HG03196 (cell line): ENCODE measurements at regions not wholly inside any gene's neighbourhood (a gene's known extent, or its start where the extent isn't known, plus 50 kb on each side); places are given as distances from the start of the nearest gene placed in this dataset.
"Not testable (repeated sequence)": the region's sequence is repeated elsewhere in the genome, so short reads cannot be mapped to it uniquely, and the experiment has no call there.

ENCODE experiments used
- ATAC-seq: cut with Tn5 transposase; IDR thresholded peaks from one replicate; pipeline ENCODE4 v1.9.1; 2021; ENCODE audit not compliant: unreplicated experiment

DNA sequence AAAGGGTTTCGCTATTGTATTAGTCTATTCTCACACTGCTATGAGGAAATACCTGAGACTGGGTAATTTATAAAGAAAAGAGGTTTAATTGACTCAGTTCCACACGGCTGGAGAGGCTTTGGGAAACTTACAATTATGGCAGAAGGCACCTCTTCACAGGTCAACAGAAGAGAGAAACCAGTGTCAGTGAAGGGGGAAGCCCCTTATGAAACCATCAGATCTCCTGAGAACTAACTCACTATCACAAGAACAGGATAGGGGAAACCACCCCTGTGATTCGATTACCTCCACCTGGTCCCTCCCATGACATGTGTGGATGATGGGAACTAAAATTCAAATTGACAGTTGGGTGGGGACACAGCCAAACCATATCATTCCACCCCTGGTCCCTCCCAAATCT lies 589.5 kb downstream of the CENPC start:
- no peak for ATAC-seq

DNA sequence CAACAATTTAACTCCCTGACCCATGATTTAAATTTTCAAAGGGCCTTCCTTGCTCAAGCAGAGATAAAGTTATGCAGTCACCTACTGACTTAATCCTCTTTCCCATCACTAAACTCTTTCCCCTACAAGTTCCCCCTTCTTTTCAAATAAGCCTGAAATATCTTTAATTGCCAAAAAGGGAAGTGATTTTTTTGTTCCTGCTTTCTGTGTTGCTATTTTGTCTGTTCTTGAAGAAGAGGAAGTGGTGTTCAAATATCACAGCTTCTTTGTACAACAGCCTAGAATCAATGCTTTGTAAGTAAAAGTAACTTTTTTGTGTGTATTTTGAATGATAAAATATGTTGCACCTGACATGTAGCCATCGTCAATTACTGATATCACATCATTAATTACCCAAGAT lies 595.9 kb downstream of the CENPC start:
- no peak for ATAC-seq

DNA sequence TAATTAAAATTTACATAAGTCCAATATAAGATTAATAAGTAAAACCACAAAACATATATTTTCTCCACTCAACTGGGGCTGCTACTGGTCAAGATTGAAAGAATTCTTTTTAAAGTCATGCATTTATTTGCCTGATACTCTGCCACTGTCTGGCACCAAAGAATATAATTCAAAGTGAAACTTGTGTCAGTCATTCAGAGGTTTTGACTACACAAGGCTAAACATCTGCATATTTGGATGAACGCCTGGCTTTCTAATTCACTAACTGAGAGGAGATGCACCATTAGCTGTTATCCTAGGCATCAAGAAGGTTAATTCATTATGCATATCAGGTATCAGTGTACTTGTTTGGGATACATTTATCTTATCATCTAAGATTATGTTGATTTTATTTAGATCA lies 598.5 kb downstream of the CENPC start:
- ATAC-seq: no peak

DNA sequence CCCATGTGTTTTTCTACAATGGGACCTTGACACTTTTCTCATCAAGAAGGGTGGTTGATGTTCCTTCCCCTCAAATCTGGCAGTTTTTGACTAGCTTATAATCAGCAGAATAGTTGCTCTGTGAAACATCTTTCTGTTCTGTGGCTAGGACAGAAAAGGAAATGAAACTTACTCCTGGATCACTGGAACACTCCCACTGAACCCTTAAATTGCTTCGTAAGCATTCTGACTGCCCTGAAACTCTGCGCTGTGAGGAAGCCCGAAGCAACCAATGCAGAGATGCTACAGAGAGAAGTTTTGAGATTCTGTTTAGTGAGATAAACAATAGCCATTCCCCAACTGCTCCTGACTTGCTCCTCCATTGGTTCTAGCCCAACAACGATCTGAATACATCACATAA lies 602.2 kb downstream of the CENPC start:
- ATAC-seq: no peak

DNA sequence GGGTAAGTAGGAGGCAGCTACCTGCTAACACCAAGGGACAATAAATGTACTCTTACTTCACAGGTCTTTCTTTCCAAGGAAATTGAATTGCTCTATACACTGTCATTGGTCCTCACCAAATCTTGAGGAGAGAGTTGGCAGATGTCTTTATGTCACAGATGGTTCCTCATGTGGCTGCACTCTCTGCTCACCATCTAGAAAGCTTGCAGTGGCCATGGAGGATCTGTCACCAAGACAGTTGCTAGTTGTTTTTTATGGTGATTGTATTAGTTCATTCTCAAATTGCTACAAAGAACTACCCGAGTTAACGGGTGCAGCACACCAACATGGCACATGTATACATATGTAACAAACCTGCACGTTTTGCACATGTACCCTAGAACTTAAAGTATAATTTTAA lies 613.3 kb downstream of the CENPC start:
- ATAC-seq: not testable (repeated sequence)

DNA sequence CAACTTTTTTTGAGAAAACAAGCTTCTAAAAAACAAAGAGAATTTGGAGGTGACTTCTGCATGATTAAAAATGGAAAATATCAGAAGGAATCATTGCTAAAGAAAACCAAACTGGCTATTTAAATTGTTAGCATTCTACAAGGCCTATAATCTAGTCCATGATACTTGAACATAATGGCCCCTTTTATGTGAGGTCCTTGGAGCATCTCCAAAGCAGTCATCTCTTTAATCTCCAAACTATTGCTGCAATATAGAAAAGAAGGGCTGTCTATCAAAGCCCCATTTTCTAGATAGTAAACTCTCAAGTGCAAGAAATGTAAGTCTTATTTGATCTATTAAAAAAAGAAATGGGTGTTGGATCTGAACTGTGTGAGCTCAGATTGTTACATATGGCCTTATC lies 615.1 kb downstream of the CENPC start:
- ATAC-seq: no peak

DNA sequence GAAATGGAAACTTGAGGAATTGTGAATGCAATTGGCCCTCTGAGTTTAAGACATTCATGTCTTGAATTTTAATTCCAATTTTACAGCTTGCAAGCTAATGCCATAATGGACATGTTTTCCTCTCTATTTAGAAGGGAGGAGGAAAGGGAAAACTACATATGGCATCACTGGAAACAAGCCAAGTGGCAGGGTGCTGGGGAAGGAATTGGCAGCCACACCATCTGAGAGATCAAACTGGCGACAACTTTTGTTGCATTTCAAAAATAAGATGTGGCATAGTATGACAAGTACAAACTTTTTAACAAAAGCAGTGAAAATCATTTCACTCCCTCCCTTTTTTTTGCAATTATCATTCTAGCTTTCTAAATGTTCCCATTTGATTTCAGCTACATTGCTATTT lies 615.6 kb downstream of the CENPC start:
- ATAC-seq: no peak

DNA sequence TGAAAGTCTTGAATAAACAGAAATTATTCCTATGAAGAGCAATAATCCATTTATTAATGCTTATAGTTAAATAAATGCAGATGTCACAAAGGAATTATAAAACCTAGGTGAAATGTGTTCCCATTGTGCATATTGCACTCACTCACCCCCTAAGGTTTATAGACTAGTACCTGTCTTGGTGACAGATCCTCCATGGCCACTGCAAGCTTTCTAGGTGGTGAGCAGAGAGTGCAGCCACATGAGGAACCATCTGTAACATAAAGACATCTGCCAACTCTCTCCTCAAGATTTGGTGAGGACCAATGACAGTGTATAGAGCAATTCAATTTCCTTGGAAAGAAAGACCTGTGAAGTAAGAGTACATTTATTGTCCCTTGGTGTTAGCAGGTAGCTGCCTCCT lies 616.4 kb downstream of the CENPC start:
- not testable (repeated sequence) for ATAC-seq

DNA sequence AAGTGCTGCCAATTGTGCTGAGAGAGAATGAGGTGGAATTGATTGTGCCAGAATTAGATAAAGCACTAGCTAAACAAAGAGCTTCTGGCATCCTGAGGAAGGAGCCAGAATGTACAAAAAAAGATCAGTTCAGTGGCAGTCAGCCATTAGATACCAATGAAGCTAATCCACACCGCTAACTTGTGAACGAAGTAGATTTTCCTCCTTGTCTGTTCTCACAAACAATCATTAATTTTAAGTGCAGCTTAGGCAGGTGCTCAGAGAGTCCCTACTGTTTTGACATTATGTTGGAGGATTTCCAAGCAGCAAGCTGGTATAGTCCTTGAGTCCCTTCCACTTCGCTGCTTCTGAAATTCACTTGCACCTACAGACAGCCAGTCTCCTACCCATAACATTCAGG lies 617.4 kb downstream of the CENPC start:
- no peak for ATAC-seq

DNA sequence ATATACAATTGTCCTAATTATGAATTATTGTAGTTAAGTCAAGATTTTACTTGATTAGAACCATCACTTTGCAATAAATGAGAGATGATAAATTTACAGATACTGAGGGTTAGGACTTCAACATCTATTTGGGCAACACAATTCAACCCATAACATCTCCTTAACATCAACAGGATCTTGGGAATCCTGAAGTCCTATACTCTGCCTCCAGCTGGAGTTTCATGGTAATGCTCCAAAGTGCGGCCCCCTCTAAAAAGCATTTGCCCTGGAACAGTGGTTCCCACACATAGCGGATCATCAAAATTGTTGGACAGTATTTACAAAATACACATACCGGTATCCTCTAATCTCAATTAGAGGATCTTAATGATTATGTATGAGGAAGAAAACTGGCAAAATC lies 618.6 kb downstream of the CENPC start:
- no peak for ATAC-seq

DNA sequence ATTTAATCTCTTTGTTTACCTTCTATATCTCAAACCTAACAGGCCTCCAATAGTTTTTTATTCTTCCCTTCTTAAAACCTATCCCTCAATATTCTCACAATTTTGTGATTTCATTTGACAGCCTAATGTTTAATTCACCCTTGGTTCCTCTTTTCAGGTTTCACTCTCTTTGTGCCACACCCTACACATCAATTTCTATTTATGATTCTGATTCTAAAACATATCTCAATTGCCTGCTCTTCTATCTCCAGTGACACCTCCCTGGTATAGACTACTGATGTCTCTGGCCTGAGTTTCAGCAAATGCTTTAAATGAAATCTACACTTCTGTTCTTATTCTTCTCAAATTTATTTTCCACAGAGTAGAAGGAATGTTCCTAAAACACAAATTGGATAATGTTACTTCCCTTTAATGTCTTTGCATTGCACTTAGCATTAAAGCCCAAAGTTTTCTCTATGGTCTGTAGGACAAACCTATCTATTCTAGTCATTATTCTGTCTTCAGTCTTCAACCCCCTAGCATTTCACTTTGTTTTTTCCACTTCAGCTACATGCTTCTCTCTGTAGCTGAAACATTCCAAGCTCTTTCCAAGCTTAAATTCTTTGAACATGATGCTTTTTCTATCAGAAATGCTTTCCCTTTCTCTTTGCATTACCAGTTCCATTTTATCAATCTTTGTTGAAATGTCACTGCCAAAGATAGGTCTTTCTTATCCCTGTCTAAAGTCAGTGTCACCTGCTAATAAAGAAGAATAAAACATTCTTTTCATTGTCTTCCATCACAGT lies 622.0 kb downstream of the CENPC start:
- ATAC-seq: no peak

DNA sequence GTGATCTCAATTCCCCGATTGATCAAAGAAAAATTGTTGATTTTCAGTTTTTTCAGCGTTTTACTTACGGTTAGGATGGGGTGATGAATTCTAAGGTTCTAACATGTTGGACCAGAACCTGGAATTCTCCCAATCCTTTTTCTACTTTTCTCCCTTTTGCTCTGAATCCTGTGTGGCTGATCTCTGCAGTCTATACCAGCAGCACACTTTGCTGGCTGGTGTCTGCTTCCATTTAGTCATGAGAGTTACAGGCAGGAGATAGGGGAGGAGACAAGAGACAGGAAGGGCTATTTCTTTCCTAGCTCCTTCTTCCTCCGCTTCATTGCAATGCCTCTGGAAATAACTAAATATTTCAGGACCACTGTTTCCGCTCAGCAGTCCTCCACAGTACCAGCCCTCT lies 623.9 kb downstream of the CENPC start:
- ATAC-seq: no peak

DNA sequence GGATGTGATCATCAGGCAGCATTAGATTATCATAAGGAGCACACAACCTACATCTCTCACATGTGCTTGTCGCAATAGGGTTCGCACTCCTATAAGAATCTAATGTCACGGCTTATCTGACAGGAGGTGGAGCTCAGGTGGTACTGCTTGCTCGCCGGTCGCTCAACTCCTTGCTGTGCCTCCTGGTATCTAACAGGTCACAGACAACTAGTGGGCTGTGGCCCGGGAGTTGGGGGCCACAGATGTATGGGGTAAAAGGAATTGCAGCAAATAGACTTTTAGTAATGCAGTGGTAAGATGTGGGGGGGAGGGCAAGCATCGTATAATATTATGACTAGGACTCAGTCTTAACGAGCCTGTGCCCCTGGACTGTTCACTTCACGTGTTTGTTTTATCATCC lies 624.8 kb downstream of the CENPC start:
- no peak for ATAC-seq

DNA sequence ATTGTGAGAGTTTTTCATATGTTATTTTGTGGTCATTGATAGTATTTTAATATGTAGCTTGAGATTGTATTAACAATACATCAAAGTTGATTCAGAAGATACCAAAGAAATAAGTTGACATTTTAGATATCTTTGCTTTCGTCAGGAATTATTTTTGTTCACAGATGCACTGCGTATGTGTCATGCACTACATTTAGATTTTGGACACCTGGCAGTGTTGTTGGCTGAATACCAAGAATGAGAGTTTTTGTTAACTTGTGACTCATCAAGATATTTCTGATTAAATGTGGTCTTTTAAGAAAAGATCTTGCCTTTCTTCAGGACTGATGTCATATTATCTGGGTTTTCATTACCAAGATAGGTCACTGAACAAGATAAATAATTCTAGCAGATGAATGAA lies 633.4 kb downstream of the CENPC start:
- ATAC-seq: no peak

DNA sequence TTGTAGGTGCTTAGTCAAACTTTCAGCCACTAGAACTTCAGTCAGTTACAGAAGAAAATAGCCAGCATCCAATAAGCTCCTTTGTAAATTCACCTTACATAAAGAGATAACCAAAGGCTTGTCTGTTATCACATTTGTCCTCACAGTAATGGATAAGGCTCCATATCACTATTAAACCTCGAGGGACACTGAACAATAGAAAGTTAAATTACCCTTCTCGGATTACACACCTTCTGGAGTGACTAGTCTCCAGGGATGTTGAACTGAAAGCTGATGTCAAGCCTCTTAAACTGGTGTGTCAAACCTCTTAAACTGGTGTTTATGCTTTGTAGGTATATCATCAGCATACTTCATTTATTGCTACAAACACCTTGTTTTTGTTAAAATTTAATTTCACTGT lies 639.0 kb downstream of the CENPC start:
- ATAC-seq: no peak

DNA sequence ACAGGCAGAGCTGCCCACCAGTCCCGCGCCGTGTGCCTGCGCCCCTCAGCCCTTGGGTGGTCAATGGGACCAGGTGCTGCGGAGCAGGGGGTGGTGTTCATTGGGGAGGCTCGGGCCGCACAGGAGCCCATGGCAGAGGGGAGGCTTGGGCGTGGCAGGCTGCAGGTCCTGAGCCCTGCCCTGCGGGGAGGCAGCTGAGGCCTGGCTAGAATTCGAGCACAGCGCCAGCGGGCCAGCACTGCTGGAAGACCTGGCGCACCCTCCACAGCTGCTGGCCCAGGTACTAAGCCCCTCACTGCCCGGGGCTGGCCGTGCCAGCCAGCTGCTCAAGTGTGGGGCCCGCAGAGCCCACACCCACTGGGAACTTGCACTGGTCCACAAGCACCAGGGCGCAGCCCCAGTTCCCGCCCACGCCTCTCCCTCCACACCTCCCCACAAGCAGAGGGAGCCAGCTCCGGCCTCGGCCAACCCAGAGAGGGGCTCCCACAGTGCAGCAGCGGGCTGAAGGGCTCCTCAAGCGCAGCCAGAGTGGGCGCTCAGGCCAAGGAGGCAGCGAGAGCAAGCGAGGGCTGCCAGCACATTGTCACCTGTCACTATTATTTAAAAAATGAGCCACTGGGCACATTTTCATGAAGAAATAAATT lies 645.8 kb downstream of the CENPC start:
- no peak for ATAC-seq

DNA sequence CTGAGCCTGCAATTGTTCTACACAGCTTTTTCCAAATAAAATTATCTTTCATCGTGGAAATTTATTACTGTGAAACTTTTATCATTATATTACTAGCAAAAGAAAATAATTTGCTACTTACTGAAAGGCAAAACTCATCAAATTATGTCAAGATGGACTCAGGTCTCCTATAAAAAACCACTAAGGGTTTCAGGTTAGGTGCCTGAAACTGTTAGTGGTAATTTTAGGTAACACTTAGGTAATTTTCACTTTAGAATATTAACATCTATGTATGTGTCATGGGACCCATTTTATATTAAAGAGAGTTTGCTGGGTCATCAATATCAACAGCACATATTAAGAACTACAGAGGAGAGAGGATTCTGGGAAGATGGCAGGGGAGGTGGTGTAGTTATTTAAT lies 651.5 kb downstream of the CENPC start:
- ATAC-seq: no peak

DNA sequence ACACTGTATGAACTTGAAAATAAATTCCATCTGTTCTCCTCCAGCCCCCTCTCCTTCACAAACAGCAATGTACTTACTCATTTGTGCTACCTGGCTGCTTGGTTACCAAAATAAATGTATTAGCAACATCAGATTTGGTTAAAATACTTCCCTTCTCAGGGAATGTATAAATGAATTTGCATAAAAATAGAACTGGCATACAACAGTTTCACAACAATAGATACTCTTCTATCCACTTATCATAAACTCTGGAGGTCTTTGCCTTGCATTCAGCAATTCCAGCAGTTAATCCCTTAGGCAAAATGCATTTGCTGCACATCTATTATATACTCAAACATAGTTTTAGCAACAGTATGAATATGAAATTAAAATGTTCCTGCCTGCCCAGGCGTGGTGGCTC lies 658.2 kb downstream of the CENPC start:
- no peak for ATAC-seq

DNA sequence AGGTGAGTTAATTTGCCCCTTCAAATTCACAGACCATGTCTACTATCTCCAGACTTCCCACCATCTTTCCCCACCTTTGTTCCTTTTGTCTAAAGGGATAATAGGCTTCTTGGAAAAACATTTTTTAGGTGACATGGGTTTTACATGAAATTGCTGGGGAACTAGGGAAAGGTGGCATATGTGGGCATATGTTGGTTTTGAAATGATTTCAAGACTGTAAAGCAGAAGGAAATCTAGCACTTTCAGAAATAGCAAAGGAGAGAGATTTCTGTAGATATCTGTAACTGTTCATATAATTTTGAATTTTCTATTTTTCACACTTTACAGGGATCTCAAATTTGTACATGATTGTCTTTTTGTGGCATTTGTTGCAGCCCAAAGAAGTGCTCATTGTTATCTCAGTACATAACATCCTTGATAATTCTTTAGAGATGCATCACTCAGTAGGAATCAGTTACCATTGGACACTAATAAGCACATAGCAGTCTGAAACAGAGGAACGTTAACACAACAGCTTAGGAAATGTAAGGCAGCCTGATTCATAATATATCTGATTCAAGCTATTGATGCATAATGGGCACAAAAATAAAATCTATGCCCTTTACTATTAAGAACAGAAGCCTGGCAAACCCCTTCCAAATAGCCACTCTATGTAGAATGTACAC lies 659.7 kb downstream of the CENPC start:
- ATAC-seq: no peak

DNA sequence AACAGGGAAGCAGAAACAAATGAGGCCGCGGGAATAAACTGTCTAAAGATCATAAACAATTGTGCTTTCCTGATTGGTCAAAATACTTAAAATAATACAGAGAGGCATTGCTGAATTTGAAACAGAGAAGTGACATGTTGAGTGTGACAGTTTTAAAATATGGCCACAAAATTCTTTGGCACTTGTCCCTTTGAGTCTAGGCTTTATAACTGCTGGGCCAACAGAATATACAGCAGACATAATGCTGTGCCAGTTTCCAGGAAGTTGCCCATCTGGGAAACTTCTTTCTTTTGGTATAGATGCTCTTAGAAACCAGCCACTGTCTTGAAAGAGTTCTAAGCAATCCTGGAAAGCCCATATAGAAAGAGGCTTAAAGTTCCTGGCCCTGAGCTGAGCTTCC lies 668.4 kb downstream of the CENPC start:
- no peak for ATAC-seq

DNA sequence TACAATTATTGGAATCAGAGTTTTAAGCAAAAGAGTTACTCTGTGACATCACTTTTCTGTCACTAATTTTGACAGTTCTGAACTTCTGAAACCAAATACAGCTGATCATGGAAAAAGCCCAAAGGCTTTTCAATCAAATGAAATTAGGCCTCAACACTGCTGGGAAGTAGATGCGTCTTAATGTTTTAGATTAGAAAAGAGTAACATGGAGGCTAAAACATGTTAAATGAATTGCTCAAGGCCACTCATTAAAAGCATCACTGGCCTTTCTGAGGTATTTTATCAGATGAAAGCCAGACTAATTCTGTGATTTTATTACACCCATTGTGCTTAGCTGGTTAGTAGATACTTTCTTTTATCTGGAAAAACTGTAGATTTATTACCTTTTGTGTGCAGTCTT lies 672.6 kb downstream of the CENPC start:
- no peak for ATAC-seq

DNA sequence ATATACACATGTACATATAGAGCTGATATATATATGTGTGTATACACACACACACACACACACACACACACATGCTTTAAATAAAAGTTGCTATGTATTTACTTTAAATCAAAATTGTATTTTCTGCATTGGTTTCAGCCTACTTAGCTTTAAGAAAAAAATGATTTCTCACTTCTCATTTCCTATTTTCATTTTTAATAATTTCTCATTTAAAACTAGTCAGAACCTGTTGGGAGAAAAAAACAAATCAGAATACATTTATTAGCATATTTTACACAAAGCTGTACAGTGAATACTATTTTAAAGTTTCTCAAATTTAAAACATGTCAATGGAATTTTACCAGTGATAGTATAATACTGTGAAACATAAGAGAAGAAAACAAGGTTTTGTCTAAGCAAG lies 681.8 kb downstream of the CENPC start:
- ATAC-seq: no peak
